ENCODE measurements at regions not wholly inside any gene's neighbourhood (a gene's known extent, or its start where the extent isn't known, plus 50 kb on each side); places are given as distances from the start of the nearest gene placed in this dataset.

GRCh38 chr12:127582074-127582473 lies 684.9 kb upstream of the TMEM132C start:
- TF ChIP-seq MYC (IDR thresholded peaks at IDR 0.05; ENCODE audit: low read depth, low read length) (no peak), POLR2A (IDR thresholded peaks at IDR 0.05; ENCODE audit: extremely low read depth, insufficient read length) (no peak), CTCF (IDR thresholded peaks at IDR 0.05; ENCODE audit: low read depth, low read length) (no peak), MAX (IDR thresholded peaks at IDR 0.05; ENCODE audit: low read depth, low read length) (no peak)

GRCh38 chr12:127583041-127583440 lies 683.9 kb upstream of the TMEM132C start:
- no peak overlapping the region for H3K4me3 ChIP-seq (ENCODE audit: low read depth, low read length)
- DNase-seq (ENCODE audit: low read depth), result no peak
- TF ChIP-seq MAX (IDR thresholded peaks at IDR 0.05; ENCODE audit: low read depth, low read length) (no peak), POLR2A (IDR thresholded peaks at IDR 0.05; ENCODE audit: extremely low read depth, insufficient read length) (no peak), CTCF (IDR thresholded peaks at IDR 0.05; ENCODE audit: low read depth, low read length) (no peak), MYC (IDR thresholded peaks at IDR 0.05; ENCODE audit: low read depth, low read length) (no peak)

More at GRCh38 chr12:127582074-127582473, 684.9 kb upstream of the TMEM132C start:
- H3K4me3 ChIP-seq (ENCODE audit: low read depth, low read length), result no peak overlapping the region
- no peak for DNase-seq (ENCODE audit: low read depth)

- TF ChIP-seq POLR2A (IDR thresholded peaks at IDR 0.05; ENCODE audit: extremely low read depth, insufficient read length) (no peak), CTCF (IDR thresholded peaks at IDR 0.05; ENCODE audit: low read depth, low read length) (no peak)
- DNase-seq (ENCODE audit: low read depth), result no peak
Observed at GRCh38 chr12:127588249-127588648, 678.7 kb upstream of the TMEM132C start.

GRCh38 chr12:127589541-127589940 lies 677.4 kb upstream of the TMEM132C start:
- TF ChIP-seq MAX (IDR thresholded peaks at IDR 0.05; ENCODE audit: low read depth, low read length) (no peak), CTCF (IDR thresholded peaks at IDR 0.05; ENCODE audit: low read depth, low read length) (no peak), POLR2A (IDR thresholded peaks at IDR 0.05; ENCODE audit: extremely low read depth, insufficient read length) (no peak), MYC (IDR thresholded peaks at IDR 0.05; ENCODE audit: low read depth, low read length) (no peak)
- DNase-seq (ENCODE audit: low read depth), result no peak

More at GRCh38 chr12:127588249-127588648, 678.7 kb upstream of the TMEM132C start:
- no peak overlapping the region for H3K4me3 ChIP-seq (ENCODE audit: low read depth, low read length)

GRCh38 chr12:127590868-127591267 lies 676.1 kb upstream of the TMEM132C start:
- TF ChIP-seq MAX (IDR thresholded peaks at IDR 0.05; ENCODE audit: low read depth, low read length) (no peak), MYC (IDR thresholded peaks at IDR 0.05; ENCODE audit: low read depth, low read length) (no peak), POLR2A (IDR thresholded peaks at IDR 0.05; ENCODE audit: extremely low read depth, insufficient read length) (no peak), CTCF (IDR thresholded peaks at IDR 0.05; ENCODE audit: low read depth, low read length) (no peak)
- H3K4me3 ChIP-seq (ENCODE audit: low read depth, low read length), result no peak overlapping the region
- DNase-seq (ENCODE audit: low read depth), result no peak

More at GRCh38 chr12:127589541-127589940, 677.4 kb upstream of the TMEM132C start:
- H3K4me3 ChIP-seq (ENCODE audit: low read depth, low read length), result no peak overlapping the region

- H3K4me3 ChIP-seq (ENCODE audit: low read depth, low read length), result no peak overlapping the region
- TF ChIP-seq MAX (IDR thresholded peaks at IDR 0.05; ENCODE audit: low read depth, low read length) (no peak), POLR2A (IDR thresholded peaks at IDR 0.05; ENCODE audit: extremely low read depth, insufficient read length) (no peak), MYC (IDR thresholded peaks at IDR 0.05; ENCODE audit: low read depth, low read length) (no peak), CTCF (IDR thresholded peaks at IDR 0.05; ENCODE audit: low read depth, low read length) (no peak)
- DNase-seq (ENCODE audit: low read depth), result no peak
Observed at GRCh38 chr12:127592245-127592644, 674.7 kb upstream of the TMEM132C start.
